ENCODE measurements at regions not wholly inside any gene's neighbourhood (a gene's known extent, or its start where the extent isn't known, plus 50 kb on each side); places are given as distances from the start of the nearest gene placed in this dataset.

DNA sequence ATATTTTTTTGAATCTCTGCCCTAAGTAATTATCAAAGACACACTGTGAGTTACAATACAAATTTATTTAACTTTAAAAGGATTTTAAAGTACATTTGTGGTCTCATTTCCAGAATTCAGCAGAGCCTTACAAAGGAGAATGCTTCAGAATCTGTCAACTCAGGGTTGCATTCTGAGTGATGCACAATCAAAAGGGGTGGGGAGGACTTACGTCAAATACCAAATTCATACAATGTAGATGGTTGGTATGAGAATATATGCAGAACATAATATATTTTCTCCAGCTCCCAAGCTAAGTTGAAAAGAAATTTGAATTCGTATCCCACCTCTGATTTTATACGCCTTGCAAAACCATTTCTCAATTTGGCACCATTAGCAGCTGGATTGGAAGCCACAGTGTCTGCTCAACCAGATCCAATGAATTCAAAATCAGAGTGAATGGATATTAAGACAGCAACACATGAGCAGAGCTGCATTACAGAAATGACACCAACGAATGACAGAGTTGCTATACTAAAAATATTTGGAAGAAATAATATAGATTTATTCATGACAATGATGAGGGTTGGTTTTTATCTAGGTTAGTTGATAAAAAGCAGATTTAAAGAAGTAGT lies 110.4 kb upstream of the CFAP20DC start:
- TF ChIP-seq, protein P1, sequence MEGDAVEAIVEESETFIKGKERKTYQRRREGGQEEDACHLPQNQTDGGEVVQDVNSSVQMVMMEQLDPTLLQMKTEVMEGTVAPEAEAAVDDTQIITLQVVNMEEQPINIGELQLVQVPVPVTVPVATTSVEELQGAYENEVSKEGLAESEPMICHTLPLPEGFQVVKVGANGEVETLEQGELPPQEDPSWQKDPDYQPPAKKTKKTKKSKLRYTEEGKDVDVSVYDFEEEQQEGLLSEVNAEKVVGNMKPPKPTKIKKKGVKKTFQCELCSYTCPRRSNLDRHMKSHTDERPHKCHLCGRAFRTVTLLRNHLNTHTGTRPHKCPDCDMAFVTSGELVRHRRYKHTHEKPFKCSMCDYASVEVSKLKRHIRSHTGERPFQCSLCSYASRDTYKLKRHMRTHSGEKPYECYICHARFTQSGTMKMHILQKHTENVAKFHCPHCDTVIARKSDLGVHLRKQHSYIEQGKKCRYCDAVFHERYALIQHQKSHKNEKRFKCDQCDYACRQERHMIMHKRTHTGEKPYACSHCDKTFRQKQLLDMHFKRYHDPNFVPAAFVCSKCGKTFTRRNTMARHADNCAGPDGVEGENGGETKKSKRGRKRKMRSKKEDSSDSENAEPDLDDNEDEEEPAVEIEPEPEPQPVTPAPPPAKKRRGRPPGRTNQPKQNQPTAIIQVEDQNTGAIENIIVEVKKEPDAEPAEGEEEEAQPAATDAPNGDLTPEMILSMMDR (IDR thresholded peaks at IDR 0.05) = no peak
- TF ChIP-seq POLR2A (IDR thresholded peaks at IDR 0.05) = no peak
